Sigmoid colon (tissue), 6 donors: ENCODE measurements at regions not wholly inside any gene's neighbourhood (a gene's known extent, or its start where the extent isn't known, plus 50 kb on each side); places are given as distances from the start of the nearest gene placed in this dataset.

Source experiments
- DNase-seq: peaks from one replicate; pipeline ENCODE4 v3.0.0-alpha.2; 2019
- H3K27ac ChIP-seq, 4 donors: fragments of 200-600 bp; sonication (generic); one replicate each; pipeline ENCODE4 v1.5.1; 2016 to 2019; ENCODE audit warnings: mild to moderate bottlenecking in 1 of 4
- H3K27me3 ChIP-seq, 3 donors: fragments of 200-600 bp; sonication (generic); one replicate each; pipeline ENCODE4 v1.5.1; 2019; ENCODE audit warnings: mild to moderate bottlenecking in 1 of 3
- H3K36me3 ChIP-seq, 4 donors: fragments of 200-600 bp; sonication (generic); one replicate each; pipeline ENCODE4 v1.5.1; 2016 to 2019
- H3K4me1 ChIP-seq, 4 donors: fragments of 200-600 bp; sonication (generic); one replicate each; pipeline ENCODE4 v1.5.1; 2017 to 2019
- H3K4me3 ChIP-seq, 4 donors: fragments of 200-600 bp; sonication (generic); one replicate each; pipeline ENCODE4 v1.5.1; 2017 to 2019; ENCODE audit warnings: mild to moderate bottlenecking in 2 of 4, moderate library complexity in 1 of 4
- H3K9me3 ChIP-seq, 4 donors: fragments of 200-600 bp in 3 of 4; sonication (generic) in 3 of 4; one replicate each; pipeline versions ENCODE4 v1.5.1 to v1.6.1; 2013 to 2019
- CTCF ChIP-seq, 4 experiments: fragments of 450-650 bp in 3 of 4; fragments of 200-600 bp in 1 of 4; IDR thresholded peaks; one replicate each; pipeline ENCODE4 v1.5.1; 2016 to 2019; ENCODE audit warnings: antibody characterized with exemption in 4 of 4, mild to moderate bottlenecking in 3 of 4, moderate library complexity in 2 of 4
- EP300 ChIP-seq, 4 donors: sonication (generic); formaldehyde crosslinking; IDR thresholded peaks; one replicate each; pipeline ENCODE4 v1.6.1; 2017; ENCODE audit warnings: antibody characterized with exemption in 4 of 4
- POLR2A ChIP-seq, 2 donors: fragments of 450-650 bp; IDR thresholded peaks; one replicate each; pipeline ENCODE4 v1.6.1; 2016; ENCODE audit warnings: antibody characterized with exemption in 2 of 2, mild to moderate bottlenecking in 2 of 2, moderate library complexity in 2 of 2
- POLR2AphosphoS5 ChIP-seq, 4 donors: sonication (generic); formaldehyde crosslinking; IDR thresholded peaks; one replicate each; pipeline ENCODE4 v1.6.1; 2017; ENCODE audit warnings: antibody characterized with exemption in 4 of 4
- WGBS, 2 donors: extraction: QIAGEN DNeasy Blood & Tissue Kit; methylation state at CpG; one replicate each; pipeline ENCODE4 v1.1.7; 2013; 5-methylcytosine and 5-hydroxymethylcytosine counted together
- intact Hi-C: fragments of 100-400 bp; cut with DNase I; formaldehyde crosslinking; loops from one replicate; pipeline ENCODE4 v1.15.1; 2023
- donor health status: healthy with polysubstance abuse.
- donor health status: healthy.

GRCh38 chr14:23712287-23712686 lies 76.1 kb downstream of the DHRS2 start:
- no peaks in the 10 kb centered on the region for H3K4me1 ChIP-seq
- no peaks in the 10 kb centered on the region for H3K9me3 ChIP-seq
- H3K36me3 ChIP-seq: no peaks in the 10 kb centered on the region
- no peak overlapping the region for H3K4me3 ChIP-seq
- WGBS, 2 donors: 80 to 90% methylated on average over 2 of the region's 2 CpGs
- DNase-seq: no peak
- no peak overlapping the region for H3K27ac ChIP-seq
- no peaks in the 10 kb centered on the region for H3K27me3 ChIP-seq
- TF ChIP-seq CTCF (IDR thresholded peaks at IDR 0.05) (no peak), EP300 (IDR thresholded peaks at IDR 0.05) (no peak), POLR2AphosphoS5 (IDR thresholded peaks at IDR 0.05) (no peak), POLR2A (IDR thresholded peaks at IDR 0.05) (no peak)
- intact Hi-C loops: no loop called here

- no peaks in the 10 kb centered on the region for H3K36me3 ChIP-seq
- no peak for DNase-seq
- TF ChIP-seq CTCF (IDR thresholded peaks at IDR 0.05): no peak
- TF ChIP-seq EP300 (IDR thresholded peaks at IDR 0.05): no peak
- no peak for TF ChIP-seq POLR2A (IDR thresholded peaks at IDR 0.05)
- TF ChIP-seq POLR2AphosphoS5 (IDR thresholded peaks at IDR 0.05): no peak
- H3K4me1 ChIP-seq: no peaks in the 10 kb centered on the region
- intact Hi-C loops: no loop called here
- H3K27ac ChIP-seq: no peak overlapping the region
- 92 to 93% methylated on average over 10 of the region's 10 CpGs for WGBS, 2 donors
- H3K9me3 ChIP-seq: no peaks in the 10 kb centered on the region
- no peaks in the 10 kb centered on the region for H3K27me3 ChIP-seq
- no peak overlapping the region for H3K4me3 ChIP-seq
Measured at GRCh38 chr14:23719225-23719985, 83.2 kb downstream of the DHRS2 start.

- 51 to 71% methylated on average over 1 of the region's 1 CpG for whole genome bisulfite sequencing, 2 donors
- TF ChIP-seq POLR2AphosphoS5 (IDR thresholded peaks at IDR 0.05): no peak
- TF ChIP-seq POLR2A (IDR thresholded peaks at IDR 0.05): no peak
- TF ChIP-seq CTCF (IDR thresholded peaks at IDR 0.05): no peak
- no peak for TF ChIP-seq EP300 (IDR thresholded peaks at IDR 0.05)
- intact Hi-C loops: no loop called here
- Histone ChIP-seq H3K4me3 (no peak overlapping the region), H3K9me3 (no peaks in the 10 kb centered on the region), H3K27me3 (no peaks in the 10 kb centered on the region), H3K27ac (no peak overlapping the region), H3K36me3 (no peaks in the 10 kb centered on the region), H3K4me1 (no peaks in the 10 kb centered on the region)
- no peak for DNase-seq
Measured at GRCh38 chr14:23722675-23723074, 86.5 kb downstream of the DHRS2 start.

GRCh38 chr14:23723911-23724310 lies 87.7 kb downstream of the DHRS2 start:
- no peaks in the 10 kb centered on the region for H3K9me3 ChIP-seq
- intact Hi-C loops: no loop called here
- H3K27ac ChIP-seq: no peak overlapping the region
- no peak overlapping the region for H3K4me3 ChIP-seq
- no peaks in the 10 kb centered on the region for H3K4me1 ChIP-seq
- DNase-seq: no peak
- TF ChIP-seq CTCF (IDR thresholded peaks at IDR 0.05) (no peak), EP300 (IDR thresholded peaks at IDR 0.05) (no peak), POLR2AphosphoS5 (IDR thresholded peaks at IDR 0.05) (no peak), POLR2A (IDR thresholded peaks at IDR 0.05) (no peak)
- no peaks in the 10 kb centered on the region for H3K27me3 ChIP-seq
- H3K36me3 ChIP-seq: no peaks in the 10 kb centered on the region
- WGBS, 2 donors: 85 to 87% methylated on average over 3 of the region's 3 CpGs

GRCh38 chr14:23725528-23725927 lies 89.4 kb downstream of the DHRS2 start:
- H3K9me3 ChIP-seq: no peaks in the 10 kb centered on the region
- H3K27ac ChIP-seq: no peak overlapping the region
- no peaks in the 10 kb centered on the region for H3K27me3 ChIP-seq
- TF ChIP-seq POLR2AphosphoS5 (IDR thresholded peaks at IDR 0.05) (no peak), POLR2A (IDR thresholded peaks at IDR 0.05) (no peak), EP300 (IDR thresholded peaks at IDR 0.05) (no peak), CTCF (IDR thresholded peaks at IDR 0.05) (no peak)
- no peak overlapping the region for H3K4me3 ChIP-seq
- no peaks in the 10 kb centered on the region for H3K36me3 ChIP-seq
- 88 to 93% methylated on average over 3 of the region's 3 CpGs for WGBS, 2 donors
- intact Hi-C loops: no loop called here
- no peak for DNase-seq
- no peaks in the 10 kb centered on the region for H3K4me1 ChIP-seq
